Glomerular visceral epithelial cell (primary cell): ENCODE measurements at regions not wholly inside any gene's neighbourhood (a gene's known extent, or its start where the extent isn't known, plus 50 kb on each side); places are given as distances from the start of the nearest gene placed in this dataset.

Experiments used
- DNase-seq: peaks from one replicate; pipeline ENCODE4 v3.0.0-alpha.2; 2016; ENCODE audit errors: extremely low spot score

GRCh38 chr5:110072651-110073050, 382.9 kb downstream of the MAN2A1 start:
- DNase-seq = peak; percentile 98

GRCh38 chr5:110073534-110073933, 383.8 kb downstream of the MAN2A1 start:
- DNase-seq = no peak

- DNase-seq = no peak
Observed at GRCh38 chr5:110075656-110076055, 385.9 kb downstream of the MAN2A1 start.

- peak; percentile 65 for DNase-seq
Observed at GRCh38 chr5:110077147-110077546, 387.4 kb downstream of the MAN2A1 start.

GRCh38 chr5:110082194-110082593, 392.5 kb downstream of the MAN2A1 start:
- DNase-seq = no peak

- DNase-seq = no peak
Observed at GRCh38 chr5:110082863-110083262, 393.1 kb downstream of the MAN2A1 start.

GRCh38 chr5:110085826-110086225, 396.1 kb downstream of the MAN2A1 start:
- no peak for DNase-seq

- peak; percentile 83 for DNase-seq
Observed at GRCh38 chr5:110086658-110087388, 397.1 kb downstream of the MAN2A1 start.

- DNase-seq = no peak
Observed at GRCh38 chr5:110087829-110088228, 398.1 kb downstream of the MAN2A1 start.

- no peak for DNase-seq
Observed at GRCh38 chr5:110088676-110089436, 399.1 kb downstream of the MAN2A1 start.

GRCh38 chr5:110092955-110093785, 403.4 kb downstream of the MAN2A1 start:
- no peak for DNase-seq

GRCh38 chr5:110094109-110094508, 404.4 kb downstream of the MAN2A1 start:
- DNase-seq = no peak

- DNase-seq = no peak
Observed at GRCh38 chr5:110094548-110094947, 404.8 kb downstream of the MAN2A1 start.

GRCh38 chr5:110096419-110096818, 406.7 kb downstream of the MAN2A1 start:
- DNase-seq = no peak

GRCh38 chr5:110099572-110099971, 409.8 kb downstream of the MAN2A1 start:
- no peak for DNase-seq

GRCh38 chr5:110103081-110103480, 413.4 kb downstream of the MAN2A1 start:
- DNase-seq = no peak

GRCh38 chr5:110104060-110104725, 414.5 kb downstream of the MAN2A1 start:
- no peak for DNase-seq

GRCh38 chr5:110104726-110105669, 415.3 kb downstream of the MAN2A1 start:
- no peak for DNase-seq

- DNase-seq = peak; percentile 50
Observed at GRCh38 chr5:110105692-110106091, 416.0 kb downstream of the MAN2A1 start.

- no peak for DNase-seq
Observed at GRCh38 chr5:110106750-110107149, 417.0 kb downstream of the MAN2A1 start.

GRCh38 chr5:110108520-110108919, 418.8 kb downstream of the MAN2A1 start:
- no peak for DNase-seq
